ENCODE measurements at regions not wholly inside any gene's neighbourhood (a gene's known extent, or its start where the extent isn't known, plus 50 kb on each side); places are given as distances from the start of the nearest gene placed in this dataset.
"Not testable (repeated sequence)": the region's sequence is repeated elsewhere in the genome, so short reads cannot be mapped to it uniquely, and the experiment has no call there.

DNA sequence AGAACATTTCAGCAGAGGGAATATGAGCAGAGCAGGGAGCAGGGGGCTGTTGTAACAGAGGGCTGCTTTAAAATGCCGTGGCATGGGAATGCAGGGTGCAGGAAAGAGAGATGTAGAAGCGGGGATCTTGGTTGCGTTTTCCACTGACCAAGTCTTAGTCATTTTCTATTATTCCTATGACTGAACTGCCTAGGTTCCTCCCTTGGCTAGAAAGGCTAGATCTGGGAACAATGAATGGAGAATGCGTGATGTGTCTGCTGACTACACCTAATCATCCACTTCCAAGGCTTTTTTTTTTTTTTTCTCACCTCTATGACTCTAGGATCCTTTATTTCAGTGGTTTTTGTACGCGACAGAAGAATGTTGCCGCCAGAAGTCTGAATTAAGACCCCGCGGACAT lies 607.4 kb upstream of the TBL1XR1 start:
- peaks cover 17% of the 10 kb centered on the region for H3K9me3 Mint-ChIP-seq
- no peak for DNase-seq
- H3K27me3 Mint-ChIP-seq (ENCODE audit: low read depth, poor library complexity), result no peaks in the 10 kb centered on the region
- TF ChIP-seq, protein P1, sequence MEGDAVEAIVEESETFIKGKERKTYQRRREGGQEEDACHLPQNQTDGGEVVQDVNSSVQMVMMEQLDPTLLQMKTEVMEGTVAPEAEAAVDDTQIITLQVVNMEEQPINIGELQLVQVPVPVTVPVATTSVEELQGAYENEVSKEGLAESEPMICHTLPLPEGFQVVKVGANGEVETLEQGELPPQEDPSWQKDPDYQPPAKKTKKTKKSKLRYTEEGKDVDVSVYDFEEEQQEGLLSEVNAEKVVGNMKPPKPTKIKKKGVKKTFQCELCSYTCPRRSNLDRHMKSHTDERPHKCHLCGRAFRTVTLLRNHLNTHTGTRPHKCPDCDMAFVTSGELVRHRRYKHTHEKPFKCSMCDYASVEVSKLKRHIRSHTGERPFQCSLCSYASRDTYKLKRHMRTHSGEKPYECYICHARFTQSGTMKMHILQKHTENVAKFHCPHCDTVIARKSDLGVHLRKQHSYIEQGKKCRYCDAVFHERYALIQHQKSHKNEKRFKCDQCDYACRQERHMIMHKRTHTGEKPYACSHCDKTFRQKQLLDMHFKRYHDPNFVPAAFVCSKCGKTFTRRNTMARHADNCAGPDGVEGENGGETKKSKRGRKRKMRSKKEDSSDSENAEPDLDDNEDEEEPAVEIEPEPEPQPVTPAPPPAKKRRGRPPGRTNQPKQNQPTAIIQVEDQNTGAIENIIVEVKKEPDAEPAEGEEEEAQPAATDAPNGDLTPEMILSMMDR (IDR thresholded peaks at IDR 0.05), result no peak
- no peak overlapping the region for H3K4me3 Mint-ChIP-seq
- no peak overlapping the region for H3K27ac Mint-ChIP-seq
- peaks cover 18% of the 10 kb centered on the region for H3K36me3 Mint-ChIP-seq (ENCODE audit: low read depth)
- peaks cover 39% of the 10 kb centered on the region for H3K4me1 Mint-ChIP-seq

DNA sequence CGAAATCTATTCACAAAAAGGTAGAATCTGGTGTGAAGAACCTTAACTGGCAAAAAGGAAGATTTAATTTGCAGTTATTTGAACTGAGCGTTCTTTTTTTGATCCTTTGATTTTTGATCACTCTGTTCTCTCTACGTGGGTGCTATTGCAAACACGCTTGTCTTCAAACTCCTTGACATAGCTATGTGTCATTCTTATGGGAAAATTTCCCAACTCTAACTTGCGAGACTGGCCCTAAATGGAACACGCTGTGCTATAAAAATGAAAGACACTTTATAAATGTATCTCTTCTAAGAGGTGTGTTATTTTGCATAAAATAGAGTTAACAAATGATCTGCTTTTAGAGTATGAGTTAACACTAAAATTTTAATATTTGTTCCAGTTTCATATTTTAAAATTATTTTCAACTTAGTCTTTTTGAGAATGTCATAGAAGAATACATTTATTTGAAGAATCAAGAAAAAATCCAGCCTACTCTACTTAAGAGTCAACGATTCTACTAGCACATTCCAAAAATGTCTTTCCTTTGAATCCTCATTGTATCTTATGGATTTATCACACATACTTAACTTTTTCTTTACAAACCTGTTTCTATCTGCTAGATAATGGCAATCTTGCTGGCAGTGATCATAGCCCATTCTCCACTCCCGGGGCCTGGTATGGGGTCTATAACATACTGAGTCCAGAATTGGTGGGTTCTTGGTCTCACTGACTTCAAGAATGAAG lies 610.0 kb upstream of the TBL1XR1 start:
- peaks cover 4% of the 10 kb centered on the region for H3K27me3 Mint-ChIP-seq (ENCODE audit: low read depth, poor library complexity)
- H3K36me3 Mint-ChIP-seq (ENCODE audit: low read depth), result peaks cover 22% of the 10 kb centered on the region
- H3K4me1 Mint-ChIP-seq, result peaks cover 42% of the 10 kb centered on the region

DNA sequence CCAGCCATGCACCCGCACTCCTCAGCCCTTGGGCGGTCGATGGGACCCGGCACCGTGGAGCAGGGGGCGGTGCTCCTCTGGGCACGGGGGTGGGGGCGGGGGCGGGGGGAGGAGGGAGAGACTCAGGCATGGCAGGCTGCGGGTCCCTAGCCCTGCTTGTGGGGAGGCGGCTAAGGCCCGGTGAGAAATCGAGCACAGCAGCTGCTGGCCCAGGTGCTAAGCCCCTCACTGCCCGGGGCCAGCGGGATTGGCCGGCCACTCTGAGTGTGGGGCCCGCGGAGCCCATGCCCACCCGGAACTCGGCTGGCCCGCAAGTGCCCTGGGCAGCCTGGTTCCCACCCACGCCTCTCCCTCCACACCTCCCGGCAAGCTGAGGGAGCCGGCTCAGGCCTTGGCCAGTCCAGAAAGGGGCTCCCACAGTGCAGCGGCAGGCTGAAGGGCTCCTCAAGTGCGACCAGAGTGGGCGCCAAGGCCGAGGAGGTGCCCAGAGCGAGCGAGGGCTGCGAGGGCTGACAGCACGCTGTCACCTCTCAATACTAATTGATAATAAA lies 611.7 kb upstream of the TBL1XR1 start:
- not testable (repeated sequence) for DNase-seq; H3K27ac Mint-ChIP-seq; H3K4me3 Mint-ChIP-seq; H3K27me3 Mint-ChIP-seq (ENCODE audit: low read depth, poor library complexity)
- H3K9me3 Mint-ChIP-seq, result peaks cover 30% of the 10 kb centered on the region
- H3K4me1 Mint-ChIP-seq, result peaks cover 26% of the 10 kb centered on the region
- peaks cover 22% of the 10 kb centered on the region for H3K36me3 Mint-ChIP-seq (ENCODE audit: low read depth)

More for the DNA sequence above, 610.0 kb upstream of the TBL1XR1 start:
- no peak for DNase-seq
- TF ChIP-seq, protein P1 (IDR thresholded peaks at IDR 0.05), result no peak
- Mint-ChIP-seq H3K27ac (no peak overlapping the region), H3K4me3 (no peak overlapping the region), H3K9me3 (peaks cover 24% of the 10 kb centered on the region)

DNA sequence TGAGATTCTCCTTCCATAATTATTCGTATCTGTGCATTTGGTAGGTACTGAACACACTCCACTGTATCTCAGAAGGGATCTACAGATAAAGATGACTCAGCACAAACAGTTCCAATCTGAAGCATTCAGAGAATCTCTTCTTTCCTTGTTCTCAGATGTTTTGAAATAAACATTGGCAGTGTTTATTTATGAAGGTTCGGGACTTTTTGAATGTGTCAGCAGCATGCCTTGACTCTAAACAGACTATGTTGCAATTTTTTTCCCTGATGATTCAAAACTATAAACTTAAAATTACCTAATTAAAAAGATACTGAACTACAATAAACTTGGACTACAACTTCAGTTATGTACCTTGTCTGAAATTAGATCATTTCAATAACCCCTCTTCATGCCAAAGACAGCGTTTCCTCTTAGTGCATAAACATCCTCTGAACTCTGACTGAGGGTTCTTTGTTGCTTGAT lies 612.9 kb upstream of the TBL1XR1 start:
- Mint-ChIP-seq H3K36me3 (ENCODE audit: low read depth) (peaks cover 22% of the 10 kb centered on the region), H3K27ac (no peak overlapping the region), H3K4me3 (no peak overlapping the region), H3K4me1 (peaks cover 17% of the 10 kb centered on the region), H3K9me3 (peaks cover 30% of the 10 kb centered on the region), H3K27me3 (ENCODE audit: low read depth, poor library complexity) (peaks cover 4% of the 10 kb centered on the region)
- TF ChIP-seq, protein P1 (IDR thresholded peaks at IDR 0.05), result no peak
- no peak for DNase-seq

DNA sequence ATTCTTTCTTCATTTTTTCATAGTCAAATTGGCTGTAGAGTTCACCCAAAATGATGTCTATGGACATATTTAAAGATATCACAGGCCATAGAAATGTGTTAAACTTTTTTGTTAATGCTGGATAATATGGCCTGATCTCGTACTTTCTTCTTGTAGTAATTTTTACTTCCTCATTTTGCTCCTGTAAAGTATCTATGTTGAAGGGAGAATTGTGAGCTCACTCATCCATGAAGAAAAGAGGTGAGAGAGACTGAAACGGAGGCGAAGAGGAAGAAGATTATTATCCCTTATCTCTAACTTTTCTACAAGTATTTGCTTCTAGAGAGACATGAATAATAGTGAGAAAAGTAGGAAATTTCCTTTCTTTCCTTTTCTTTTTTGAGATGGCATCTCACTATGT lies 613.8 kb upstream of the TBL1XR1 start:
- peaks cover 17% of the 10 kb centered on the region for H3K4me1 Mint-ChIP-seq
- DNase-seq, result no peak
- TF ChIP-seq, protein P1 (IDR thresholded peaks at IDR 0.05), result no peak
- H3K9me3 Mint-ChIP-seq, result peaks cover 30% of the 10 kb centered on the region
- H3K27ac Mint-ChIP-seq, result no peak overlapping the region
- peaks cover 22% of the 10 kb centered on the region for H3K36me3 Mint-ChIP-seq (ENCODE audit: low read depth)
- H3K4me3 Mint-ChIP-seq, result no peak overlapping the region
- H3K27me3 Mint-ChIP-seq (ENCODE audit: low read depth, poor library complexity), result peaks cover 4% of the 10 kb centered on the region

DNA sequence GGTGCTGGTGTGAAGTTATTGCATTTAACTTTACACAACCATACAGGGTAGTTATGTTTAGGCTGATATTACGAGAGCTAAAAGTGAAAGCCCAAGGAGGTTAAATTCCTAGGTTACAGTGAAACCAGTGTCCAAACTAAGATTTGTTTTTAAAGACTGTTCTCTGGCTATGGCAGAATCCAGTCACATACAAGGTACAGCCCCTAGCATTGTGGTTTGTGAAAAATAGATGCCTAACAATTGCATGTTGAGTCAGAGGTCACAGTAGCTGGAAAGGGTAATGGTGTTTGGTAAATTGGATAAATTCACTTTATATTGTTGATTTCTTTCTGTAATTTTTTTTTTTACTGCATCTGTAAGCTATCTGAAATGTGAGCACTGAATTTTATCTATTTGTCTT lies 614.6 kb upstream of the TBL1XR1 start:
- Mint-ChIP-seq H3K4me1 (peaks cover 22% of the 10 kb centered on the region), H3K27ac (no peak overlapping the region), H3K36me3 (ENCODE audit: low read depth) (peaks cover 22% of the 10 kb centered on the region), H3K9me3 (peaks cover 29% of the 10 kb centered on the region), H3K27me3 (ENCODE audit: low read depth, poor library complexity) (peaks cover 4% of the 10 kb centered on the region), H3K4me3 (no peak overlapping the region)
- TF ChIP-seq, protein P1 (IDR thresholded peaks at IDR 0.05), result no peak
- DNase-seq, result no peak
